SK-N-SH treated with all-trans-retinoic acid at 6 μM for 48 hours (cell line): ENCODE measurements at regions not wholly inside any gene's neighbourhood (a gene's known extent, or its start where the extent isn't known, plus 50 kb on each side); places are given as distances from the start of the nearest gene placed in this dataset.

Experiments
- ARNTL ChIP-seq: fragments of 450-650 bp; formaldehyde crosslinking; IDR thresholded peaks from 2 replicates; pipeline ENCODE4 v1.5.0; 2020; ENCODE audit warnings: low read depth, mild to moderate bottlenecking, moderate library complexity, borderline replicate concordance
- BACH2 ChIP-seq: fragments of 250-450 bp; sonication (Bioruptor Pico); IDR thresholded peaks from 2 replicates; pipeline ENCODE4 v1.9.0; 2021; ENCODE audit warnings: mild to moderate bottlenecking, borderline replicate concordance
- CREB5 ChIP-seq: fragments of 250-450 bp; sonication (Bioruptor Pico); IDR thresholded peaks from 2 replicates; pipeline ENCODE4 v1.5.1; 2020; ENCODE audit warnings: low read depth, mild to moderate bottlenecking, moderate library complexity
- CSRNP3 ChIP-seq: fragments of 250-450 bp; sonication (Bioruptor Pico); IDR thresholded peaks from 2 replicates; pipeline ENCODE4 v1.5.1; 2021; ENCODE audit warnings: mild to moderate bottlenecking, moderate library complexity
- OSR1 ChIP-seq: fragments of 250-450 bp; sonication (Bioruptor Pico); IDR thresholded peaks from 2 replicates; pipeline ENCODE4 v1.8.0; 2022; ENCODE audit warnings: moderate library complexity, mild to moderate bottlenecking, inconsistent platforms
- PATZ1 ChIP-seq: fragments of 250-450 bp; sonication (Bioruptor Pico); IDR thresholded peaks from 2 replicates; pipeline ENCODE4 v1.8.0; 2020; ENCODE audit warnings: mild to moderate bottlenecking, moderate library complexity, borderline replicate concordance
- RARB ChIP-seq: fragments of 250-450 bp; sonication (Bioruptor Pico); IDR thresholded peaks from 2 replicates; pipeline ENCODE4 v1.8.0; 2021; ENCODE audit warnings: mild to moderate bottlenecking, moderate library complexity
- ZC3H10 ChIP-seq: fragments of 250-450 bp; sonication (Bioruptor Pico); IDR thresholded peaks from 2 replicates; pipeline ENCODE4 v1.5.1; 2021; ENCODE audit warnings: mild to moderate bottlenecking, moderate library complexity
- ZNF70 ChIP-seq: fragments of 450-650 bp; formaldehyde crosslinking; IDR thresholded peaks from 2 replicates; pipeline ENCODE4 v1.5.0; 2020; ENCODE audit warnings: mild to moderate bottlenecking, moderate library complexity

GRCh38 chr13:111903143-111903542 is 163.8 kb upstream of the SOX1 start:
- TF ChIP-seq CREB5 (CRISPR knock-in tag) (no peak), PATZ1 (no peak), ZC3H10 (CRISPR knock-in tag) (no peak), ZNF70 (CRISPR knock-in tag) (no peak), OSR1 (CRISPR knock-in tag) (no peak), ARNTL (no peak), RARB (CRISPR knock-in tag) (no peak), BACH2 (CRISPR knock-in tag) (no peak), CSRNP3 (CRISPR knock-in tag) (no peak)
